Endothelial cell of umbilical vein (primary cell): ENCODE measurements at regions not wholly inside any gene's neighbourhood (a gene's known extent, or its start where the extent isn't known, plus 50 kb on each side); places are given as distances from the start of the nearest gene placed in this dataset.

Experiments used
- EZH2 ChIP-seq: IDR thresholded peaks from 2 replicates; pipeline ENCODE4 v1.6.1; 2012; ENCODE audit warnings: borderline replicate concordance, low read depth, mild to moderate bottlenecking, moderate library complexity, low read length, inconsistent platforms; ENCODE audit not compliant: severe bottlenecking
- FOS ChIP-seq: IDR thresholded peaks from 2 replicates; pipeline ENCODE4 v1.6.1; 2011; ENCODE audit warnings: mild to moderate bottlenecking, low read length, moderate library complexity, borderline replicate concordance; ENCODE audit not compliant: insufficient read depth
- GATA2 ChIP-seq: IDR thresholded peaks from 2 replicates; pipeline ENCODE4 v1.7.0; 2011; ENCODE audit warnings: low read depth, mild to moderate bottlenecking, moderate library complexity, mixed read lengths, low read length; ENCODE audit not compliant: insufficient read length, insufficient read depth
- JUN ChIP-seq: IDR thresholded peaks from 2 replicates; pipeline ENCODE4 v1.6.1; 2011; ENCODE audit warnings: borderline replicate concordance, low read depth; ENCODE audit not compliant: insufficient read length, insufficient read depth
- MAX ChIP-seq: IDR thresholded peaks from 2 replicates; pipeline ENCODE4 v1.6.1; 2011; ENCODE audit not compliant: insufficient read depth, insufficient read length
- MYC ChIP-seq: IDR thresholded peaks from one replicate; pipeline ENCODE4 v1.6.1; 2011; ENCODE audit warnings: mild to moderate bottlenecking, low read depth, low read length
- POLR2A ChIP-seq: IDR thresholded peaks from 2 replicates; pipeline ENCODE4 v1.6.1; 2012; ENCODE audit warnings: low read depth, mild to moderate bottlenecking, control low read depth, low read length
- POLR2AphosphoS5 ChIP-seq: IDR thresholded peaks from 2 replicates; pipeline ENCODE4 v1.6.1; 2012; ENCODE audit warnings: low read depth, mild to moderate bottlenecking, control low read depth, low read length, moderate library complexity; ENCODE audit not compliant: insufficient read depth
- TF ChIP-seq, protein P1 (sequence below), 2 donors: IDR thresholded peaks; 1 replicate in 1 of 2; 2 replicates in 1 of 2; pipeline ENCODE4 v1.5.1; 2011; ENCODE audit warnings: low read length in 2 of 2, mild to moderate bottlenecking in 2 of 2, moderate library complexity in 2 of 2, control low read depth in 1 of 2, inconsistent platforms in 1 of 2, low read depth in 1 of 2; ENCODE audit not compliant: insufficient read depth in 1 of 2; ENCODE audit errors: extremely low read depth in 1 of 2

- TF ChIP-seq, protein P1, sequence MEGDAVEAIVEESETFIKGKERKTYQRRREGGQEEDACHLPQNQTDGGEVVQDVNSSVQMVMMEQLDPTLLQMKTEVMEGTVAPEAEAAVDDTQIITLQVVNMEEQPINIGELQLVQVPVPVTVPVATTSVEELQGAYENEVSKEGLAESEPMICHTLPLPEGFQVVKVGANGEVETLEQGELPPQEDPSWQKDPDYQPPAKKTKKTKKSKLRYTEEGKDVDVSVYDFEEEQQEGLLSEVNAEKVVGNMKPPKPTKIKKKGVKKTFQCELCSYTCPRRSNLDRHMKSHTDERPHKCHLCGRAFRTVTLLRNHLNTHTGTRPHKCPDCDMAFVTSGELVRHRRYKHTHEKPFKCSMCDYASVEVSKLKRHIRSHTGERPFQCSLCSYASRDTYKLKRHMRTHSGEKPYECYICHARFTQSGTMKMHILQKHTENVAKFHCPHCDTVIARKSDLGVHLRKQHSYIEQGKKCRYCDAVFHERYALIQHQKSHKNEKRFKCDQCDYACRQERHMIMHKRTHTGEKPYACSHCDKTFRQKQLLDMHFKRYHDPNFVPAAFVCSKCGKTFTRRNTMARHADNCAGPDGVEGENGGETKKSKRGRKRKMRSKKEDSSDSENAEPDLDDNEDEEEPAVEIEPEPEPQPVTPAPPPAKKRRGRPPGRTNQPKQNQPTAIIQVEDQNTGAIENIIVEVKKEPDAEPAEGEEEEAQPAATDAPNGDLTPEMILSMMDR (IDR thresholded peaks at IDR 0.05; ENCODE audit: extremely low read depth in 1 of 2, insufficient read depth in 1 of 2, low read depth in 1 of 2, low read length in 2 of 2), result no peak
- no peak for TF ChIP-seq MYC
- TF ChIP-seq FOS, result no peak
- TF ChIP-seq POLR2A, result no peak
- no peak for TF ChIP-seq POLR2AphosphoS5
- no peak for TF ChIP-seq GATA2
- no peak for TF ChIP-seq EZH2
- no peak for TF ChIP-seq MAX
- TF ChIP-seq JUN, result no peak
These were observed 491.9 kb downstream of the MID1IP1 start for GRCh38 chrX:39293203-39293602.
